Mesothelial cell of epicardium (in vitro differentiated cells): ENCODE measurements at regions not wholly inside any gene's neighbourhood (a gene's known extent, or its start where the extent isn't known, plus 50 kb on each side); places are given as distances from the start of the nearest gene placed in this dataset.
"Not testable (repeated sequence)": the region's sequence is repeated elsewhere in the genome, so short reads cannot be mapped to it uniquely, and the experiment has no call there.

Experiments
- DNase-seq, 2 experiments: peaks; one replicate each; pipeline ENCODE4 v3.0.0; 2021; ENCODE audit warnings: low spot score in 2 of 2; ENCODE audit not compliant: unreplicated experiment in 2 of 2
- H3K27ac Mint-ChIP-seq: 2 replicates; pipeline ENCODE4 v1.8.0; 2021; ENCODE audit warnings: mixed read lengths
- H3K27me3 Mint-ChIP-seq: 2 replicates; pipeline ENCODE4 v1.8.0; 2021; ENCODE audit warnings: low read depth, mixed read lengths
- H3K36me3 Mint-ChIP-seq: 2 replicates; pipeline ENCODE4 v1.8.0; 2021; ENCODE audit warnings: mixed read lengths
- H3K4me1 Mint-ChIP-seq: 2 replicates; pipeline ENCODE4 v1.8.0; 2021; ENCODE audit warnings: mixed read lengths
- H3K4me3 Mint-ChIP-seq: 2 replicates; pipeline ENCODE4 v1.8.0; 2021; ENCODE audit warnings: mild to moderate bottlenecking, moderate library complexity, mixed read lengths
- H3K9me3 Mint-ChIP-seq: 2 replicates; pipeline ENCODE4 v1.8.0; 2021; ENCODE audit warnings: mixed read lengths
- TF ChIP-seq, protein P1 (sequence below): fragments of 200-600 bp; sonication (generic); IDR thresholded peaks from one replicate; pipeline ENCODE4 v1.5.0; 2021; ENCODE audit warnings: antibody characterized with exemption; ENCODE audit not compliant: unreplicated experiment

DNA sequence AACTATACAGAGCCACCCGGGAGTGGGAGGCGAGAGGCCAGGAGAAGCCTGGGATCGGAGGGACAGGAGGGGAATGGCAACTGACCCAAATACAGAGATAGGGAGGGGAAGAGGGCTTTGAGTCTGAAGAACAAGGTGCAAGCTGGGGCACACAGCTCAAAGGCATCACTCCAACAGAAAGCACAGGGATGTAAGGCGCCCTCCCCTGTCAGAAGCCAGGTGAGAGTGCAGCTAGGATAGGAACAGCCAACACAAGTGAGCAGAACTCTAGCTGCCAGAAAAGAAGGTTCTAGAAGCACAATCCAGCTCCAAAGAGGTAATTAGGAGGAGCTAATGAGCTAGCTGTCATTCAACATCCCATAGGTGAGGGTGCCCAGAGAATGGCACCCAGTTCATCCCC, 232.2 kb downstream of the DHX15 start:
- TF ChIP-seq, protein P1, sequence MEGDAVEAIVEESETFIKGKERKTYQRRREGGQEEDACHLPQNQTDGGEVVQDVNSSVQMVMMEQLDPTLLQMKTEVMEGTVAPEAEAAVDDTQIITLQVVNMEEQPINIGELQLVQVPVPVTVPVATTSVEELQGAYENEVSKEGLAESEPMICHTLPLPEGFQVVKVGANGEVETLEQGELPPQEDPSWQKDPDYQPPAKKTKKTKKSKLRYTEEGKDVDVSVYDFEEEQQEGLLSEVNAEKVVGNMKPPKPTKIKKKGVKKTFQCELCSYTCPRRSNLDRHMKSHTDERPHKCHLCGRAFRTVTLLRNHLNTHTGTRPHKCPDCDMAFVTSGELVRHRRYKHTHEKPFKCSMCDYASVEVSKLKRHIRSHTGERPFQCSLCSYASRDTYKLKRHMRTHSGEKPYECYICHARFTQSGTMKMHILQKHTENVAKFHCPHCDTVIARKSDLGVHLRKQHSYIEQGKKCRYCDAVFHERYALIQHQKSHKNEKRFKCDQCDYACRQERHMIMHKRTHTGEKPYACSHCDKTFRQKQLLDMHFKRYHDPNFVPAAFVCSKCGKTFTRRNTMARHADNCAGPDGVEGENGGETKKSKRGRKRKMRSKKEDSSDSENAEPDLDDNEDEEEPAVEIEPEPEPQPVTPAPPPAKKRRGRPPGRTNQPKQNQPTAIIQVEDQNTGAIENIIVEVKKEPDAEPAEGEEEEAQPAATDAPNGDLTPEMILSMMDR = no peak
- Mint-ChIP-seq H3K27ac (no peak overlapping the region), H3K9me3 (peaks cover 6% of the 10 kb centered on the region), H3K4me3 (no peak overlapping the region), H3K36me3 (no peaks in the 10 kb centered on the region), H3K4me1 (no peaks in the 10 kb centered on the region), H3K27me3 (peaks cover 2% of the 10 kb centered on the region)
- DNase-seq = no peak

DNA sequence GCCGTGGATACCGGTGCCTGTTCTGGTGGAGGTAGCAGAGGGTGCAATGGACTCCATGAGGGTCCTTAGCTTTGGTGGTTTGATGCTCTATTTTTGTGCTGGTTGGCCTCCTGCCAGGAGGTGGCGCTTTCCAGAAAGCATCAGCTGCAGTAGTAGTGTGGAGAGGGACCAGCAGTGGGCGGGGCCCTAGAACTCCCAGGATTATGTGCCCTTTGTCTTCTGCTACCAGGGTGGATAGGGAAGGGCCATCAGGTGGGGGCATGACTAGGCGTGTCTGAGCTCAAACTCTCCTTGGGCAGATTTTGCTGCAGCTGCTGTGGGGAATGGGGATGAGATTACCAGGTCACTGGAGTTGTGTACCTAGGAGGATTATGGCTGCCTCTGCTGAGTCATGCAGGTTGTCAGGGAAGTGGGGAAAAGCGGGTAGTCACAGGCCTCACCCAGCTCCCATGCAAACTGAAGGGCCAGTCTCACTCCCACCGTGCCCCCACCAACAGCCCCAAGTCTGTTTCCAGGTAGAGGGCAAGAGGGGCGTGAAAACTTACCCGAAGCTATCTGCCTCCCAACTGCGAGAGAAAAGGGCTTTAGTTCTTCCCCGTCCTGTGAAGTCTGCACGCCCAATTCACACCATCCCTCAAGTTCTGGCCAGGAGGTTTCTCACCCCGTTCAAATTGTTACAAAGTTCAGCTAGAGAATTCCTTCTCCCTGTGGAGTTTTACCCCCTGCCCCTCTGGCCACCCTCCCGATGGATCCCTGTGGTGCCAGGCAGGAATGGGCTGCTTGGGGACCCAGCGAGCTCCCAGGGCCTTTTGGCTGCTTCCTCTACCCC, 235.0 kb downstream of the DHX15 start:
- H3K27ac Mint-ChIP-seq, H3K4me1 Mint-ChIP-seq, H3K36me3 Mint-ChIP-seq, H3K4me3 Mint-ChIP-seq, H3K27me3 Mint-ChIP-seq, DNase-seq: not testable (repeated sequence)
- peaks cover 20% of the 10 kb centered on the region for H3K9me3 Mint-ChIP-seq

DNA sequence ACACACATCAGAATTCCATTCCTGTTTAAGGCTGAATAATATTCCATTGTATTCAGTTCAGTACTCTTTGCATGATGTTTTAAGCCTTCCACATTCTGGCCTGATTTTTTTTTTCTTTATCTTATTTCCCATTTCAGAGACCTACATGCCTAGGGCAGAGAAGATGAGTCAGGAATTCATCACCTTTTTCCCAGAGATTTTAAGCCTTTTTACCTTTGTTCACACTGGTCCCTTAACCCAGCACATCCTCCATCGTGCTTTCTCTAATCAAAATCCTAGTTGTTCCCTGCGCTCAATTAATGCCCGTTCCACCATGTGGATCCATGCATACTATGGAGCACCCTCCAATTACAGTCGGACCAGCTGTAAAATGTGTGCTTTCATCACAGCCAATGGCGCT, 245.1 kb downstream of the DHX15 start:
- no peaks in the 10 kb centered on the region for H3K36me3 Mint-ChIP-seq
- no peak overlapping the region for H3K27ac Mint-ChIP-seq
- no peaks in the 10 kb centered on the region for H3K4me1 Mint-ChIP-seq
- TF ChIP-seq, protein P1 = no peak
- H3K4me3 Mint-ChIP-seq = no peak overlapping the region
- H3K27me3 Mint-ChIP-seq = peaks cover 1% of the 10 kb centered on the region
- H3K9me3 Mint-ChIP-seq = peaks cover under 1% of the 10 kb centered on the region
- no peak for DNase-seq

DNA sequence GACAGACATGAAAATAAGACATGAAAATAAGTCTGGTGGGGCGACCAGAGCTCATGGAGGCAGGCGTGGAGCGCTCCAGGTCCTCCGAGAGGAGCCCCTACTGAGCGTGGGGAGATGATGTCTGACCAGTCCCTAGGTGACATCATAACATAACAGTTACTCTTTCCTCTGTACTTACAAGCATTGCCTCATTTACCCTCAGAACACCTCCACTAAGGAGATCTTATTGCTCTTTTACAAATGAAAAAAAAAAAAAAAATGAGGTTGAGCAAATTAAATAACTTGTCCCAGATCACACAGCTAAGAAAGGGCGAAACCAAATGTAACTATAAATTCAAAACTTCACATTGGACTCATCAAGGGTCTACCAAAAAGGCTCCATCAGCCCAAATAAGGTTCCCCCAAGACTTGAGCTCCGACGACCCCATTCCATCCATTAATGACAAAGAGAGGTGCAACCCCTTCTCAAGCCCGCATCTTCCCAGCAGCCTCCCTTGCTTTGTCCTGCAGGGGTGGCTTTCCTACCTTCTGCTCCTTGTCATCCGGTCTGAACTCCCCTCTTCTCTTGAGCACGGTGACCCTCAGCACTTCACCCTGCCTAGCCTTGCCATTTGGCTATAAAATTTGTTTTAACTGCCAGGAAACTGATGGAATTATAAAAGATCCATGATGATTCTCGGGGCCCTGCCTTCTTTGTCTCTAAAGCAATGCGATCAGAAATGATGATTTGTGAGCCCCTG, 246.7 kb downstream of the DHX15 start:
- Mint-ChIP-seq H3K36me3 (no peaks in the 10 kb centered on the region), H3K27ac (no peak overlapping the region), H3K4me1 (no peaks in the 10 kb centered on the region), H3K4me3 (no peak overlapping the region), H3K9me3 (no peaks in the 10 kb centered on the region), H3K27me3 (peaks cover 1% of the 10 kb centered on the region)
- DNase-seq = no peak
- TF ChIP-seq, protein P1 = no peak

DNA sequence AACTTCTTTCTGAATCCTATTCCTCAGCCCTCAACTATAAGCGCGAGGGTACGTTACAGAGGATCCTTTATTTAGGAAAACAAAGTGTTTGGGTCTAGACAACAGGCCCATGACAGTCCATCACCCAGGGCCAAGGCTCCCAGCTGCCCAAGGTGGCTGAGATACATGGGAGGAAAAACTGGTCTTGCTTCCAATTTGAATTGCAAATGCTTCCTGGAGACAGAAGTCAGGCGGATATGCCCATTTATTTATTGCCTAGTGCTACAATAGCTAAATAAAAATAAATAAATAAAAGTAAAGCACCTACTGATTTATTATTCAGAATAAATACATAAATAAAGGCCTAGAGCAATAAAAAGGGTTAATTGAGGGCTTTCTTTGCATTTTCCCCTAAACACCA, 248.7 kb downstream of the DHX15 start:
- no peak overlapping the region for H3K27ac Mint-ChIP-seq
- H3K4me1 Mint-ChIP-seq = no peaks in the 10 kb centered on the region

More for the DNA sequence above, 248.7 kb downstream of the DHX15 start:
- Mint-ChIP-seq H3K9me3 (no peaks in the 10 kb centered on the region), H3K4me3 (no peak overlapping the region), H3K36me3 (no peaks in the 10 kb centered on the region), H3K27me3 (peaks cover 3% of the 10 kb centered on the region)
- no peak for DNase-seq
- TF ChIP-seq, protein P1 = no peak
